HG02885 (cell line): ENCODE measurements at regions not wholly inside any gene's neighbourhood (a gene's known extent, or its start where the extent isn't known, plus 50 kb on each side); places are given as distances from the start of the nearest gene placed in this dataset.

Source experiments
- ATAC-seq: cut with Tn5 transposase; IDR thresholded peaks from one replicate; pipeline ENCODE4 v1.9.1; 2021; ENCODE audit warnings: mild to moderate bottlenecking; ENCODE audit not compliant: unreplicated experiment, poor library complexity

- ATAC-seq = no peak
These were observed 222.8 kb upstream of the TLE3 start for GRCh38 chr15:70320482-70320881.

- ATAC-seq = no peak
These were observed 222.4 kb upstream of the TLE3 start for GRCh38 chr15:70320077-70320476.

- peak; percentile 87 for ATAC-seq
These were observed 221.7 kb upstream of the TLE3 start for GRCh38 chr15:70319466-70319865.

- ATAC-seq = peak; percentile 30
These were observed 221.1 kb upstream of the TLE3 start for GRCh38 chr15:70318594-70319465.

GRCh38 chr15:70316059-70316600 lies 218.4 kb upstream of the TLE3 start:
- ATAC-seq = no peak

- ATAC-seq = no peak
These were observed 217.7 kb upstream of the TLE3 start for GRCh38 chr15:70315431-70315830.

- no peak for ATAC-seq
These were observed 217.0 kb upstream of the TLE3 start for GRCh38 chr15:70314688-70315087.

GRCh38 chr15:70314018-70314354 lies 216.3 kb upstream of the TLE3 start:
- no peak for ATAC-seq

- ATAC-seq = no peak
These were observed 215.6 kb upstream of the TLE3 start for GRCh38 chr15:70313099-70314017.

- ATAC-seq = no peak
These were observed 214.1 kb upstream of the TLE3 start for GRCh38 chr15:70311821-70312220.

- ATAC-seq = no peak
These were observed 212.0 kb upstream of the TLE3 start for GRCh38 chr15:70309716-70310115.

- ATAC-seq = no peak
These were observed 211.2 kb upstream of the TLE3 start for GRCh38 chr15:70308735-70309434.

- ATAC-seq = peak; percentile 58
These were observed 210.5 kb upstream of the TLE3 start for GRCh38 chr15:70308011-70308734.

GRCh38 chr15:70306582-70306981 lies 208.9 kb upstream of the TLE3 start:
- no peak for ATAC-seq

- no peak for ATAC-seq
These were observed 208.4 kb upstream of the TLE3 start for GRCh38 chr15:70306081-70306480.

- no peak for ATAC-seq
These were observed 206.3 kb upstream of the TLE3 start for GRCh38 chr15:70303981-70304380.

GRCh38 chr15:70302360-70302759 lies 204.6 kb upstream of the TLE3 start:
- no peak for ATAC-seq

- ATAC-seq = no peak
These were observed 203.7 kb upstream of the TLE3 start for GRCh38 chr15:70301396-70301795.

- ATAC-seq = peak; percentile 93
These were observed 202.5 kb upstream of the TLE3 start for GRCh38 chr15:70299931-70300869.
